ENCODE measurements at regions not wholly inside any gene's neighbourhood (a gene's known extent, or its start where the extent isn't known, plus 50 kb on each side); places are given as distances from the start of the nearest gene placed in this dataset.

DNA sequence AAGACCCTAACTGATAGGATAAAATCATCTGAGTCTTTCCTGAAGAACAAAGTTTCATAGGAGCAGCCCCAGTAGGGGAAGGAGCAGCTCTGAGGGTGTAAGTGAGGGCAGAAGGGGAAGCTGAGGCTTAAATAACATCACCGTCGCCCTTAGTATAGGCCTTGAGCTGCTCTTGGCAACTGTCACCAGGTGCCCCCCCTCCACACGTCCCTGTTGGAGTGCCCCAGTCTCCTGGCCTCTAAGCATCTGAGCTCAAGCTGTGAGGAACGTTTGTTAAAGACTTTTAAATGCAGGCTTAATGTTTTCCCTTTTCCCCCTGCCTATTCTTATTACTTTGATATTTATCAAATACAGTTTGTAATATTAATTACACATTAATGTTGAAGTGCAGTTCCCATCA lies 170.6 kb downstream of the ZIC5 start:
- TF ChIP-seq ARNT (IDR thresholded peaks at IDR 0.05), result no peak
- no peak for TF ChIP-seq FOXM1 (IDR thresholded peaks at IDR 0.05; ENCODE audit: borderline replicate concordance)
- POLR2A ChIA-PET, result interaction anchor here (0.6 kb wide), 1 partner anchor 503 kb away, joined by 3 read pairs; no protein-coding TSS in a partner anchor
- DNase-seq (ENCODE audit: extremely low spot score), result no peak
- CTCF ChIA-PET, result no interaction called here

DNA sequence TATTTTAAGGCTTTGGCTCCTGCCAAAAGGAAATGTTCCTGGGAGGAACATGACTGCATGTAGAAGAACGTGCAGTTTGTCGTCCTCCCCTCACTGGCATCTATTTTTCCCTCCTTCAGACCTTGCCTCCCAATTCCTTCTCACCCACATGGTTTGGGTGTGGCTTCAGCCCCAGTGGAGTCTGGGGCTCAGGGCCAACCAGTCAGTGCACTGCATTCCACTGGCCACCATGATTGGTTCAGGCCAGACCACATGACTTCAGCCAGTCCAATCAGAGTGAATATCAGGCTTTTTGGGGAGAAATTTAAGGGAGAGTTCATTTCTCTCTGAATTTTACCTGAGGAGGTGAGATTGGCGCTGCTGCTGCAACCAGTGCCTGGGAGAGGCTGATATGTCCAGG lies 171.6 kb downstream of the ZIC5 start:
- POLR2A ChIA-PET, result no interaction called here
- TF ChIP-seq CTBP1 (IDR thresholded peaks at IDR 0.05; ENCODE audit: borderline replicate concordance) (no peak), L3MBTL2 (conservative IDR thresholded peaks at IDR 0.05) (no peak), ARNT (IDR thresholded peaks at IDR 0.05) (no peak), FOXK2 (IDR thresholded peaks at IDR 0.05) (no peak), SP1 (IDR thresholded peaks at IDR 0.05) (no peak), FOXA1 (IDR thresholded peaks at IDR 0.05) (no peak), FOXM1 (IDR thresholded peaks at IDR 0.05; ENCODE audit: borderline replicate concordance) (no peak), SUZ12 (IDR thresholded peaks at IDR 0.05) (no peak), ZNF384 (IDR thresholded peaks at IDR 0.05) (no peak), HDGF (IDR thresholded peaks at IDR 0.05; ENCODE audit: borderline replicate concordance) (no peak), BHLHE40 (IDR thresholded peaks at IDR 0.05; ENCODE audit: borderline replicate concordance) (no peak)
- TF ChIP-seq, protein P1, sequence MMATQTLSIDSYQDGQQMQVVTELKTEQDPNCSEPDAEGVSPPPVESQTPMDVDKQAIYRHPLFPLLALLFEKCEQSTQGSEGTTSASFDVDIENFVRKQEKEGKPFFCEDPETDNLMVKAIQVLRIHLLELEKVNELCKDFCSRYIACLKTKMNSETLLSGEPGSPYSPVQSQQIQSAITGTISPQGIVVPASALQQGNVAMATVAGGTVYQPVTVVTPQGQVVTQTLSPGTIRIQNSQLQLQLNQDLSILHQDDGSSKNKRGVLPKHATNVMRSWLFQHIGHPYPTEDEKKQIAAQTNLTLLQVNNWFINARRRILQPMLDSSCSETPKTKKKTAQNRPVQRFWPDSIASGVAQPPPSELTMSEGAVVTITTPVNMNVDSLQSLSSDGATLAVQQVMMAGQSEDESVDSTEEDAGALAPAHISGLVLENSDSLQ (IDR thresholded peaks at IDR 0.05), result no peak

DNA sequence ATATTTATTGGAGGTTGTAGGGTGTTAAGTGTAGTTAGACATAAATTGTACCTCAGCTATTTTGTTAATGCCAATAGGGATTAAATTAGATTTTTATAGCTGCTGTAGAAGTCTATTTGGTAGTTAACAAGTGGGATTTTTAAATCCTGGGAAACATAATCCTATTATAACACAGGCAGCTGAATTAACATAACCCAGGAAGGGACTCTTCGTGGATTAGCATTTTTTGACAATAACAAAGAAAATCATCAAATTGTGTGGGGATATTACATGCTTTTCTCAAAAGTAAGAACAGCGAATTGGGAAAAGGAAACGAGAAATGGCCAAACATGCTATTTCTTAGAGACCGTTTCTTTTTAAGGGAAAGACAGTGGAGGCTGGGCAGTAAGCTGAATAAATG lies 172.8 kb downstream of the ZIC5 start:
- no peak for DNase-seq (ENCODE audit: extremely low spot score)
- ChIA-PET POLR2A (no interaction called here), CTCF (no interaction called here)
- no peak for TF ChIP-seq ZNF384 (IDR thresholded peaks at IDR 0.05)
- TF ChIP-seq SP1 (IDR thresholded peaks at IDR 0.05), result no peak
- no peak for TF ChIP-seq LEF1 (IDR thresholded peaks at IDR 0.05; ENCODE audit: borderline replicate concordance)
- TF ChIP-seq FOXM1 (IDR thresholded peaks at IDR 0.05; ENCODE audit: borderline replicate concordance), result no peak
- TF ChIP-seq NFRKB (IDR thresholded peaks at IDR 0.05), result no peak
- TF ChIP-seq ELF4 (IDR thresholded peaks at IDR 0.05), result no peak

More for the DNA sequence above, 171.6 kb downstream of the ZIC5 start:
- CTCF ChIA-PET, result no interaction called here
- DNase-seq (ENCODE audit: extremely low spot score), result no peak

DNA sequence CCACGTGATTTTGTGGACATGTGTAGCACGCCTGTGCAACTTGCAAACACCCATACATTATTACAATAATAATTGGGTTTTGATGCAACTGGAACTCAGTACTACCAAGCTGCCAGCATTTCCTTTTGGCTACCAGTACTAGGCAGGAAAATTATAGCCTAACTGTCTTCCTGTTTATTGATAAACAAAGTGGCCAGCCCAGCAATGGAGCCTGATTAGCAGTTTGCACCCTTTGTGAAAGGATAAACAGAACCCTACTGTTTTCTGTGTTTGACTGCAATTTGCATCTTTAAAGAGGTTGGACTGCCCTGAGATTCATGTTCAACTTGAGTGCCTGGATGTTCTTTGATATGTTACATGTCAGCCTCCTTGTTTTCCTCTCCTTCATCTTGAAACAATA lies 173.9 kb downstream of the ZIC5 start:
- POLR2A ChIA-PET, result no interaction called here
- DNase-seq (ENCODE audit: extremely low spot score), result no peak
- CTCF ChIA-PET, result no interaction called here
- TF ChIP-seq FOXM1 (IDR thresholded peaks at IDR 0.05; ENCODE audit: borderline replicate concordance), result no peak
- TF ChIP-seq ZNF384 (IDR thresholded peaks at IDR 0.05), result no peak
- TF ChIP-seq CTBP1 (IDR thresholded peaks at IDR 0.05; ENCODE audit: borderline replicate concordance), result no peak
- TF ChIP-seq BHLHE40 (IDR thresholded peaks at IDR 0.05; ENCODE audit: borderline replicate concordance), result no peak
- TF ChIP-seq ARNT (IDR thresholded peaks at IDR 0.05), result no peak
- no peak for TF ChIP-seq LEF1 (IDR thresholded peaks at IDR 0.05; ENCODE audit: borderline replicate concordance)
- TF ChIP-seq, protein P1 (IDR thresholded peaks at IDR 0.05), result no peak

DNA sequence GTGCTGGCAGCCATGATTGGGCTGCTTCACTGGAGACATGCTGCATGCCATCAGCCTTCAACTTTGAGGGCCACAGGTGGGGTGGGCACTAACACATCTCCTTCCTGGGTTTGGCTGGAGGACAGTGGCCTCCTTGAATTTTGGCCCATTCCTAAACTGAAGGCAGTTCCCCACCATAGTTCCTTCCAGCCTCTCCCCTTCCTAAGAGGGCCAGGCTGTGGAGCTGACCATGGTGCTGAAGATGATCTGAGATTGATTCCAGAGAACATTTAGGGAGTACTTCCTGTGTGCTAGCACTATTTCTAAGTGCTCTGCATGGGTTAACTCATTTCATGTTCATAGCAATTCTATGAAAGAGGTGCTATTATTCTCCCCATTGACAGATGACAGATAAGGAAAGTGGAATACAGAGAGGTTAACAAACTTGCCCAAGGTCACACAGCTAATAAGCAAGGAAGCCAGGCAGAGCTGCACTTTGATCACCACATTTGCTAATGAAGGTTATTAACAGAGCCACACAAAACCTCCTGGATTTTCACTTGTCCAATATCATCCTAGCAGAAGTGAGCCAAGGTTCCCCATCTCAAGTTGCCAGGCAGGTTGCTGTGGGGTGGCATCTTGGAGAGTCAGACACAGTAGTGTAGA lies 175.3 kb downstream of the ZIC5 start:
- peak; percentile 36 for DNase-seq (ENCODE audit: extremely low spot score)
- POLR2A ChIA-PET, result no interaction called here
- no peak for TF ChIP-seq TARDBP (IDR thresholded peaks at IDR 0.05)
- no peak for TF ChIP-seq HDGF (IDR thresholded peaks at IDR 0.05; ENCODE audit: borderline replicate concordance)
- no peak for TF ChIP-seq ARNT (IDR thresholded peaks at IDR 0.05)
- no peak for TF ChIP-seq NFRKB (IDR thresholded peaks at IDR 0.05)
- no peak for TF ChIP-seq FOXK2 (IDR thresholded peaks at IDR 0.05)
- TF ChIP-seq FOXA1 (IDR thresholded peaks at IDR 0.05), result no peak
- no peak for TF ChIP-seq SUZ12 (IDR thresholded peaks at IDR 0.05)
- no peak for TF ChIP-seq LEF1 (IDR thresholded peaks at IDR 0.05; ENCODE audit: borderline replicate concordance)
- CTCF ChIA-PET, result no interaction called here

DNA sequence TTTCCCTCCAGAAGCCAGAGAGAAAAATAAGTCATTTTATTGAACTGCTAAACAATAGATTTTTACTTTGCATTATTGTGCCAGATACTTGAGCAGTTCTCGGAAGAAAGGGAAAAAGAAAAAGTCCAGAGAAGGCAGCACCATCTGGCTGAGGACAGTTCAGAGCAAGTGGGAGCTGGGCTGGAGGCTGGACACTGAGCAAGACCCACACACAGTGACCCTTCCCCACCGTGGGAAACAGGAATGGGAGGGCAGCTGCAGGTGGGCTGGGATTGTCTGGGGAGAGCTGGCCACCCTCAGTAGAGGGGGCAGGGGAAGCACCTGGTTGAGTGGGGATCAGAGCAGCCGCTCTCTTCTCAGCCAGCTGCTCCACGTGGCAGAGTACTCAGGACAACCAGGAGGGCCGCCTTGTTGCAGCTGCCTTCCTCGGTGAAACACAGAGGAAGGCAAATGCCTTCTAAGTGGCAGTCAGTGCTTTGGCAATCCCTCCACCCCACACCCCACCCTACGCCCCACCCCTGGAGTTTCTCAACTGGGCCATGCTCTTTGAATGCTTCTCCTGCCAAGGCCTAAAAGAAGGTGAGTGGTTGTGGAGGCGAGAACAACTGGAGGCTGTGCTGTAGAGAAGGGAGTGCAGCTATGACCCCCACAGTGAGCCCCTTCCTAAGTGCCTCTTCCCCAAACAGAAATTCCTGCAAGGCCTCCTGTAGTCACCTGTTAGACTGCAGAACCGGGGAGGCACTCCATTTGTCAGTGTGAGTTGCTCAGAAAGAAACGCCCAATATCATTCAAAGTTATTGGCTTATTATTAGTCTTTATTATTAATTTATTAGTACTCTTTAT lies 179.3 kb downstream of the ZIC5 start:
- TF ChIP-seq BHLHE40 (IDR thresholded peaks at IDR 0.05; ENCODE audit: borderline replicate concordance) (no peak), TARDBP (IDR thresholded peaks at IDR 0.05) (no peak), L3MBTL2 (conservative IDR thresholded peaks at IDR 0.05) (no peak), SP1 (IDR thresholded peaks at IDR 0.05) (no peak), SUZ12 (IDR thresholded peaks at IDR 0.05) (no peak), FOXK2 (IDR thresholded peaks at IDR 0.05) (no peak)
- ChIA-PET CTCF (interaction anchor here (0.9 kb wide), 1 partner anchor 82 kb away, joined by 3 read pairs; no protein-coding TSS in a partner anchor), POLR2A (no interaction called here)
- no peak for DNase-seq (ENCODE audit: extremely low spot score)

DNA sequence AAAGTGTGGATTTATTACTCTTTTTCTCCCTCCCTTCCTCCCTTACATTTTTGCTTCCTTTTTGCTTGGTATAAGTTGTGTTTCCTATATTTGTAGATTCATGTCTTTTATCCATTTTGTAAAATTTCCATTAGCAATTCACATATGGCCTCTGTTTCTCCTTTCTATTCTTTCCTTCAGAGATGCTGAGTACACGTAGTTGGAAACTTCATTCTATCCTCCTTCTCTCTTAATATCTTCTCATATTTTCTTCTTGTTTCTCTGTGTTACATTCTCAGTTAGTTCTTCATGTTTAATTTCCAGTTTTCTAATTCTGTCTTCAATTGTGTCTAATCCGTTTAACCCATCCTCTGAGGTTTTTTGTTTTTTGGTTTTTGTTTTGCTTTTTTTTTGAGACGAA lies 188.9 kb downstream of the ZIC5 start:
- DNase-seq (ENCODE audit: extremely low spot score), result no peak
- TF ChIP-seq ZNF384 (IDR thresholded peaks at IDR 0.05) (no peak), NFRKB (IDR thresholded peaks at IDR 0.05) (no peak)
- POLR2A ChIA-PET, result no interaction called here
- CTCF ChIA-PET, result no interaction called here

All from HEK293T (cell line).